ENCODE measurements at regions not wholly inside any gene's neighbourhood (a gene's known extent, or its start where the extent isn't known, plus 50 kb on each side); places are given as distances from the start of the nearest gene placed in this dataset.

- TF ChIP-seq, protein P1, sequence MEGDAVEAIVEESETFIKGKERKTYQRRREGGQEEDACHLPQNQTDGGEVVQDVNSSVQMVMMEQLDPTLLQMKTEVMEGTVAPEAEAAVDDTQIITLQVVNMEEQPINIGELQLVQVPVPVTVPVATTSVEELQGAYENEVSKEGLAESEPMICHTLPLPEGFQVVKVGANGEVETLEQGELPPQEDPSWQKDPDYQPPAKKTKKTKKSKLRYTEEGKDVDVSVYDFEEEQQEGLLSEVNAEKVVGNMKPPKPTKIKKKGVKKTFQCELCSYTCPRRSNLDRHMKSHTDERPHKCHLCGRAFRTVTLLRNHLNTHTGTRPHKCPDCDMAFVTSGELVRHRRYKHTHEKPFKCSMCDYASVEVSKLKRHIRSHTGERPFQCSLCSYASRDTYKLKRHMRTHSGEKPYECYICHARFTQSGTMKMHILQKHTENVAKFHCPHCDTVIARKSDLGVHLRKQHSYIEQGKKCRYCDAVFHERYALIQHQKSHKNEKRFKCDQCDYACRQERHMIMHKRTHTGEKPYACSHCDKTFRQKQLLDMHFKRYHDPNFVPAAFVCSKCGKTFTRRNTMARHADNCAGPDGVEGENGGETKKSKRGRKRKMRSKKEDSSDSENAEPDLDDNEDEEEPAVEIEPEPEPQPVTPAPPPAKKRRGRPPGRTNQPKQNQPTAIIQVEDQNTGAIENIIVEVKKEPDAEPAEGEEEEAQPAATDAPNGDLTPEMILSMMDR (conservative IDR thresholded peaks at IDR 0.05; ENCODE audit: low read length), result no peak
- TF ChIP-seq EZH2phosphoT487 (IDR thresholded peaks at IDR 0.05; ENCODE audit: borderline replicate concordance, low read depth, low read length), result no peak
Measured at GRCh38 chr2:126825316-126825715, 73.4 kb upstream of the TEX51 start.

Measured in OCI-LY7 (cell line).